ENCODE measurements at regions not wholly inside any gene's neighbourhood (a gene's known extent, or its start where the extent isn't known, plus 50 kb on each side); places are given as distances from the start of the nearest gene placed in this dataset.

DNA sequence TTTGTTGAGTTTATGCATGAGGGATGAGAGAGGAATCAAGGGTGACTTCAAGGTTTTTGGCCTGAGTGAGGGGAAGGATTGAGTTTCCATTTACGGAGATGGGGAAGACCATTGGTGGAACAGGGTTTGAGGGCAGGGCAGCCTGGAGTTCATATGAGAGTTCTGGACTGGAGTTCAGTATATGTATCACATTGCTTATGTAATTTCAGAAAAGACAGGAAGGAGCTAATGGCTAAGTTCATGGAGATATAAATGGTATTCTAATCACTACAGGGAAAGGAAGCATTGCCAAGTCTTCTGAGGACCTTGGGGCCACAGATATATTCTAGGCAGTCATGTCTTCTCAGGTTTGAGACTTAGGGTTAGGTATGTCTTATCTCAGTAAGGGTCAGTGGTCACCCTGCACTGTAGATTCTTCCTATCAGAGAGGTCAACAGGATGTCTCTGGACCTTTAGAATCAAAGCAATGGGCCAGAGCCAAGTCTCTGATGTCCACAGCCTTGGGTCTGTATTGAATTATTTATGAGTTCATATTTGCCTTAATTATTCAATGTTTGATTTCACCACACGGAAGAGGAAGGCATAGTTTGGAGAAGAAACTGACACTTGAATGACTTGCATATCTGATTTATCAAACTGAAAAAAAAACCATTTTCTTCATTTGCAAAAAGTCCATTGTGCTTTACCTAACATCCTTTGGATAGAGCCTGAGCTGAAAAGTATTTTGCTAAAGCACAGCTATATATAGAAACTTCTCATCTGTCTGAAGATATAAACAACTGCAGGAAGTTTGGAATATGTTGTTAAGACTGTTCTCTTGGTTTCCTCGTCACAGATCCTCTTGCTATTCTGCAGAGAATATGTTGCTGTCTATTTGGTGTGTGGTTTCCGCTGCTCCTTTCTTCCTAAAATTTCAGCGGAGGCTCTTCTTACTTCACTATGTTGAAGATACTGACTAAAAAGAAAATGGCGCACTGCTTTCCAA lies 139.5 kb downstream of the PDGFRA start:
- FAIRE-seq (no peak), ATAC-seq (no peak), DNase-seq (ENCODE audit: low read depth, low spot score) (no peak)
- no TSS peak for BruUV-seq (replicated peaks)
- WGBS (ENCODE audit: insufficient coverage, insufficient replicate concordance, low lambda C conversion rate, missing lambda C conversion rate) = 30% methylated on average over 6 of the region's 6 CpGs
- RAD21 ChIA-PET (ENCODE audit: unreplicated experiment) = no interaction called here
- Histone ChIP-seq H3K4me3 (no peak overlapping the region), H2AFZ (ENCODE audit: control insufficient read depth, low read depth, low read length) (no peak overlapping the region), H3K4me2 (ENCODE audit: control insufficient read depth, insufficient read depth) (no peak overlapping the region), H3K27ac (ENCODE audit: control insufficient read depth, insufficient read depth) (no peak overlapping the region), H3K9ac (ENCODE audit: control insufficient read depth, insufficient read depth, low read length) (no peak overlapping the region), H3K36me3 (ENCODE audit: control insufficient read depth in 2 of 2, insufficient read depth in 2 of 2, low read length in 1 of 2) (no peaks in the 10 kb centered on the region), H4K20me1 (ENCODE audit: control insufficient read depth, insufficient read depth) (no peaks in the 10 kb centered on the region), H3K79me2 (ENCODE audit: control insufficient read depth, insufficient read depth, low read length) (no peaks in the 10 kb centered on the region), H3K27me3 (replicated peaks in 1 of 2; ENCODE audit: control insufficient read depth in 2 of 2, insufficient read depth in 2 of 2, low read length in 1 of 2) (no peaks in the 10 kb centered on the region), H3K9me3 (replicated peaks; ENCODE audit: control insufficient read depth, insufficient read depth, low read length) (no peaks in the 10 kb centered on the region), H3K4me1 (ENCODE audit: control insufficient read depth, insufficient read depth, low read length) (no peaks in the 10 kb centered on the region)
- POLR2A ChIA-PET = no interaction called here
- in situ Hi-C loops (cut with MboI) = no loop called here
- SMC1A ChIA-PET (ENCODE audit: uncharacterized antibody, unreplicated experiment) = no interaction called here
- no peak for TF ChIP-seq ZNF207 (IDR thresholded peaks at IDR 0.05; ENCODE audit: borderline replicate concordance)
- intact Hi-C loops (cut with micrococcal nuclease; ENCODE audit: unreplicated experiment) = no loop called here
- CTCF ChIA-PET = no interaction called here

DNA sequence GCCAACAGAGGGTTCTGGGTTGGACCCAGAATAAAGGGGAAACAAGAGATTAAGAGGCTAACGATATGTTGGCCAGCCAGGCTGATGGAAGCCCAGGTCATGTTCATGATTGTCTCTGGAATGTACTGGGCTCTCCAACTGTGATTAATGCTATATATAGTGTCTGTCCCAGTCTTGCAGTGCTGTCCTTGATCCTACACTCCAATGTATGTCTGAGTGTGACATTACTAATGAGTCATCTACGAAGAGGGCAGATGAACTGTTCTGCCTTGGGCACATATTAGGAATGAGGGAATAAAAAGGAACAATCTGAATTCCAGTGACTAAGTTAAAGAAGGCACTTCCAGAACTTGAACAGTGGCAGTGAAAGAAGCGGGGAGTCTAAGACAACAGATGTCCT lies 142.1 kb downstream of the PDGFRA start:
- RAD21 ChIA-PET (ENCODE audit: unreplicated experiment) = no interaction called here
- 0% methylated on average over 3 of the region's 3 CpGs for WGBS (ENCODE audit: insufficient coverage, insufficient replicate concordance, low lambda C conversion rate, missing lambda C conversion rate)

More for the DNA sequence above, 142.1 kb downstream of the PDGFRA start:
- ChIA-PET CTCF (no interaction called here), POLR2A (no interaction called here), SMC1A (ENCODE audit: uncharacterized antibody, unreplicated experiment) (no interaction called here)
- DNase-seq (ENCODE audit: low read depth, low spot score) = no peak
- Histone ChIP-seq H2AFZ (ENCODE audit: control insufficient read depth, low read depth, low read length) (no peak overlapping the region), H3K36me3 (ENCODE audit: control insufficient read depth in 2 of 2, insufficient read depth in 2 of 2, low read length in 1 of 2) (no peaks in the 10 kb centered on the region), H3K79me2 (ENCODE audit: control insufficient read depth, insufficient read depth, low read length) (no peaks in the 10 kb centered on the region), H3K4me3 (no peak overlapping the region), H3K4me2 (ENCODE audit: control insufficient read depth, insufficient read depth) (no peak overlapping the region), H4K20me1 (ENCODE audit: control insufficient read depth, insufficient read depth) (no peaks in the 10 kb centered on the region), H3K4me1 (ENCODE audit: control insufficient read depth, insufficient read depth, low read length) (no peaks in the 10 kb centered on the region), H3K9ac (ENCODE audit: control insufficient read depth, insufficient read depth, low read length) (no peak overlapping the region), H3K27me3 (replicated peaks in 1 of 2; ENCODE audit: control insufficient read depth in 2 of 2, insufficient read depth in 2 of 2, low read length in 1 of 2) (no peaks in the 10 kb centered on the region), H3K9me3 (replicated peaks; ENCODE audit: control insufficient read depth, insufficient read depth, low read length) (no peaks in the 10 kb centered on the region), H3K27ac (ENCODE audit: control insufficient read depth, insufficient read depth) (no peak overlapping the region)
- FAIRE-seq = no peak
- BruUV-seq (replicated peaks) = no TSS peak
- ATAC-seq = no peak
- intact Hi-C loops (cut with micrococcal nuclease; ENCODE audit: unreplicated experiment) = no loop called here
- no peak for TF ChIP-seq IKZF2 (IDR thresholded peaks at IDR 0.05)
- no peak for TF ChIP-seq CREM (IDR thresholded peaks at IDR 0.05; ENCODE audit: low read depth)
- TF ChIP-seq, protein P1, sequence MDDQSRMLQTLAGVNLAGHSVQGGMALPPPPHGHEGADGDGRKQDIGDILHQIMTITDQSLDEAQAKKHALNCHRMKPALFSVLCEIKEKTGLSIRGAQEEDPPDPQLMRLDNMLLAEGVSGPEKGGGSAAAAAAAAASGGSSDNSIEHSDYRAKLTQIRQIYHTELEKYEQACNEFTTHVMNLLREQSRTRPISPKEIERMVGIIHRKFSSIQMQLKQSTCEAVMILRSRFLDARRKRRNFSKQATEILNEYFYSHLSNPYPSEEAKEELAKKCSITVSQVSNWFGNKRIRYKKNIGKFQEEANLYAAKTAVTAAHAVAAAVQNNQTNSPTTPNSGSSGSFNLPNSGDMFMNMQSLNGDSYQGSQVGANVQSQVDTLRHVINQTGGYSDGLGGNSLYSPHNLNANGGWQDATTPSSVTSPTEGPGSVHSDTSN (IDR thresholded peaks at IDR 0.05; ENCODE audit: insufficient replicate concordance, low read depth, low read length) = no peak
- TF ChIP-seq CBX3 (IDR thresholded peaks at IDR 0.05; ENCODE audit: borderline replicate concordance, low read depth) = no peak
- TF ChIP-seq HDGF (IDR thresholded peaks at IDR 0.05) = no peak
- TF ChIP-seq, protein P2, sequence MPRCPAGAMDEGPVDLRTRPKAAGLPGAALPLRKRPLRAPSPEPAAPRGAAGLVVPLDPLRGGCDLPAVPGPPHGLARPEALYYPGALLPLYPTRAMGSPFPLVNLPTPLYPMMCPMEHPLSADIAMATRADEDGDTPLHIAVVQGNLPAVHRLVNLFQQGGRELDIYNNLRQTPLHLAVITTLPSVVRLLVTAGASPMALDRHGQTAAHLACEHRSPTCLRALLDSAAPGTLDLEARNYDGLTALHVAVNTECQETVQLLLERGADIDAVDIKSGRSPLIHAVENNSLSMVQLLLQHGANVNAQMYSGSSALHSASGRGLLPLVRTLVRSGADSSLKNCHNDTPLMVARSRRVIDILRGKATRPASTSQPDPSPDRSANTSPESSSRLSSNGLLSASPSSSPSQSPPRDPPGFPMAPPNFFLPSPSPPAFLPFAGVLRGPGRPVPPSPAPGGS (IDR thresholded peaks at IDR 0.05; ENCODE audit: borderline replicate concordance, insufficient read depth, low read depth, low read length, poor library complexity, severe bottlenecking) = no peak
- no peak for TF ChIP-seq NR2C1 (IDR thresholded peaks at IDR 0.05)
- in situ Hi-C loops (cut with MboI) = no loop called here

Measured in GM12878 (cell line).